Tibial artery (tissue), 4 donors: ENCODE measurements at regions not wholly inside any gene's neighbourhood (a gene's known extent, or its start where the extent isn't known, plus 50 kb on each side); places are given as distances from the start of the nearest gene placed in this dataset.

ENCODE experiments used
- DNase-seq, 2 donors: peaks; one replicate each; pipeline ENCODE4 v3.0.0-alpha.2; 2019
- H3K27ac ChIP-seq, 2 donors: fragments of 200-600 bp; sonication (generic) in 1 of 2; 1 replicate in 1 of 2; 2 replicates in 1 of 2; pipeline ENCODE4 v1.5.1; 2018 to 2019; ENCODE audit warnings: mild to moderate bottlenecking in 1 of 2
- H3K27me3 ChIP-seq, 2 donors: fragments of 200-600 bp; sonication (generic) in 1 of 2; one replicate each; pipeline versions ENCODE4 v1.5.1 to v1.6.0; 2016 to 2019
- H3K36me3 ChIP-seq, 3 donors: fragments of 200-600 bp; sonication (generic) in 2 of 3; one replicate each; pipeline ENCODE4 v1.5.1; 2016 to 2019; ENCODE audit warnings: mild to moderate bottlenecking in 2 of 3
- H3K4me1 ChIP-seq, 4 donors: fragments of 200-600 bp; sonication (generic) in 2 of 4; 1 replicate in 3 of 4; 2 replicates in 1 of 4; pipeline ENCODE4 v1.5.1; 2016 to 2019
- H3K4me3 ChIP-seq, 2 donors: fragments of 200-600 bp; sonication (generic) in 1 of 2; 1 replicate in 1 of 2; 2 replicates in 1 of 2; pipeline ENCODE4 v1.5.1; 2018 to 2019; ENCODE audit warnings: mild to moderate bottlenecking in 2 of 2
- H3K9me3 ChIP-seq, 3 donors: fragments of 200-600 bp; sonication (generic) in 1 of 3; one replicate each; pipeline ENCODE4 v1.5.1; 2016 to 2019
- CTCF ChIP-seq, 2 experiments: fragments of 200-600 bp in 1 of 2; fragments of 450-650 bp in 1 of 2; IDR thresholded peaks; one replicate each; pipeline ENCODE4 v1.5.1; 2017 to 2019; ENCODE audit warnings: antibody characterized with exemption in 2 of 2, mild to moderate bottlenecking in 1 of 2, moderate library complexity in 1 of 2
- intact Hi-C: fragments of 100-400 bp; cut with DNase I; formaldehyde crosslinking; loops from one replicate; pipeline ENCODE4 v1.15.0; 2023; ENCODE audit warnings: low total_unique reads

GRCh38 chr3:145144361-145144760, 1016.6 kb downstream of the PLOD2 start:
- no peaks in the 10 kb centered on the region for H3K27me3 ChIP-seq
- no peak overlapping the region for H3K27ac ChIP-seq
- DNase-seq, result no peak
- intact Hi-C loops, result no loop called here
- no peaks in the 10 kb centered on the region for H3K9me3 ChIP-seq
- no peaks in the 10 kb centered on the region for H3K4me1 ChIP-seq
- no peak for TF ChIP-seq CTCF (IDR thresholded peaks at IDR 0.05)
- H3K4me3 ChIP-seq, result no peak overlapping the region
- no peaks in the 10 kb centered on the region for H3K36me3 ChIP-seq

GRCh38 chr3:145145461-145145860, 1015.5 kb downstream of the PLOD2 start:
- no peak for DNase-seq
- no peak for TF ChIP-seq CTCF (IDR thresholded peaks at IDR 0.05)
- Histone ChIP-seq H3K9me3 (no peaks in the 10 kb centered on the region), H3K4me1 (no peaks in the 10 kb centered on the region), H3K27ac (no peak overlapping the region), H3K4me3 (no peak overlapping the region), H3K27me3 (no peaks in the 10 kb centered on the region), H3K36me3 (no peaks in the 10 kb centered on the region)
- intact Hi-C loops, result no loop called here

GRCh38 chr3:145159640-145160039, 1001.3 kb downstream of the PLOD2 start:
- no peak overlapping the region for H3K27ac ChIP-seq
- TF ChIP-seq CTCF (IDR thresholded peaks at IDR 0.05), result no peak

GRCh38 chr3:145170121-145170520, 990.9 kb downstream of the PLOD2 start:
- H3K9me3 ChIP-seq, result no peaks in the 10 kb centered on the region
- H3K36me3 ChIP-seq, result no peaks in the 10 kb centered on the region
- H3K4me1 ChIP-seq, result no peaks in the 10 kb centered on the region
- H3K27me3 ChIP-seq, result no peaks in the 10 kb centered on the region
- no peak for DNase-seq
- no peak for TF ChIP-seq CTCF (IDR thresholded peaks at IDR 0.05)
- no peak overlapping the region for H3K4me3 ChIP-seq
- no peak overlapping the region for H3K27ac ChIP-seq
- intact Hi-C loops, result no loop called here

More at GRCh38 chr3:145159640-145160039, 1001.3 kb downstream of the PLOD2 start:
- H3K4me3 ChIP-seq, result no peak overlapping the region
- intact Hi-C loops, result no loop called here
- no peak for DNase-seq
- no peaks in the 10 kb centered on the region for H3K36me3 ChIP-seq
- H3K4me1 ChIP-seq, result no peaks in the 10 kb centered on the region
- H3K9me3 ChIP-seq, result no peaks in the 10 kb centered on the region
- no peaks in the 10 kb centered on the region for H3K27me3 ChIP-seq

- Histone ChIP-seq H3K9me3 (no peaks in the 10 kb centered on the region), H3K27ac (no peak overlapping the region), H3K4me1 (no peaks in the 10 kb centered on the region), H3K36me3 (no peaks in the 10 kb centered on the region), H3K27me3 (no peaks in the 10 kb centered on the region), H3K4me3 (no peak overlapping the region)
- intact Hi-C loops, result no loop called here
- TF ChIP-seq CTCF (IDR thresholded peaks at IDR 0.05), result no peak
- DNase-seq, result no peak
Observed at GRCh38 chr3:145175626-145176025, 985.4 kb downstream of the PLOD2 start.

GRCh38 chr3:145176907-145177306, 984.1 kb downstream of the PLOD2 start:
- no peak overlapping the region for H3K4me3 ChIP-seq
- no peak overlapping the region for H3K27ac ChIP-seq
- no peaks in the 10 kb centered on the region for H3K9me3 ChIP-seq
- H3K36me3 ChIP-seq, result no peaks in the 10 kb centered on the region
- intact Hi-C loops, result no loop called here
- H3K27me3 ChIP-seq, result no peaks in the 10 kb centered on the region
- DNase-seq, result no peak
- no peak for TF ChIP-seq CTCF (IDR thresholded peaks at IDR 0.05)
- H3K4me1 ChIP-seq, result peaks cover 0 to under 1% (median 0%) of the 10 kb centered on the region in 4 donors
